Esophagus muscularis mucosa (tissue), 4 donors: ENCODE measurements at regions not wholly inside any gene's neighbourhood (a gene's known extent, or its start where the extent isn't known, plus 50 kb on each side); places are given as distances from the start of the nearest gene placed in this dataset.

Experiments
- EP300 ChIP-seq: sonication (generic); formaldehyde crosslinking; IDR thresholded peaks from one replicate; pipeline ENCODE4 v1.6.1; 2017; ENCODE audit warnings: antibody characterized with exemption
- POLR2A ChIP-seq: fragments of 450-650 bp; IDR thresholded peaks from one replicate; pipeline ENCODE4 v1.6.1; 2017; ENCODE audit warnings: antibody characterized with exemption, moderate library complexity, mild to moderate bottlenecking, low read depth
- POLR2AphosphoS5 ChIP-seq, 2 donors: sonication (generic); formaldehyde crosslinking; IDR thresholded peaks; one replicate each; pipeline ENCODE4 v1.6.1; 2017; ENCODE audit warnings: antibody characterized with exemption in 2 of 2
- TF ChIP-seq, protein P1 (sequence below), 3 experiments: fragments of 200-600 bp in 2 of 3; fragments of 450-650 bp in 1 of 3; sonication (generic) in 2 of 3; IDR thresholded peaks; one replicate each; pipeline ENCODE4 v1.5.1; 2017 to 2019; ENCODE audit warnings: antibody characterized with exemption in 3 of 3, mild to moderate bottlenecking in 2 of 3, moderate library complexity in 1 of 3

GRCh38 chr12:66819587-66819986 lies 140.7 kb upstream of the GRIP1 start:
- TF ChIP-seq POLR2AphosphoS5 (IDR thresholded peaks at IDR 0.05) (no peak), POLR2A (no peak), EP300 (no peak)
- TF ChIP-seq, protein P1, sequence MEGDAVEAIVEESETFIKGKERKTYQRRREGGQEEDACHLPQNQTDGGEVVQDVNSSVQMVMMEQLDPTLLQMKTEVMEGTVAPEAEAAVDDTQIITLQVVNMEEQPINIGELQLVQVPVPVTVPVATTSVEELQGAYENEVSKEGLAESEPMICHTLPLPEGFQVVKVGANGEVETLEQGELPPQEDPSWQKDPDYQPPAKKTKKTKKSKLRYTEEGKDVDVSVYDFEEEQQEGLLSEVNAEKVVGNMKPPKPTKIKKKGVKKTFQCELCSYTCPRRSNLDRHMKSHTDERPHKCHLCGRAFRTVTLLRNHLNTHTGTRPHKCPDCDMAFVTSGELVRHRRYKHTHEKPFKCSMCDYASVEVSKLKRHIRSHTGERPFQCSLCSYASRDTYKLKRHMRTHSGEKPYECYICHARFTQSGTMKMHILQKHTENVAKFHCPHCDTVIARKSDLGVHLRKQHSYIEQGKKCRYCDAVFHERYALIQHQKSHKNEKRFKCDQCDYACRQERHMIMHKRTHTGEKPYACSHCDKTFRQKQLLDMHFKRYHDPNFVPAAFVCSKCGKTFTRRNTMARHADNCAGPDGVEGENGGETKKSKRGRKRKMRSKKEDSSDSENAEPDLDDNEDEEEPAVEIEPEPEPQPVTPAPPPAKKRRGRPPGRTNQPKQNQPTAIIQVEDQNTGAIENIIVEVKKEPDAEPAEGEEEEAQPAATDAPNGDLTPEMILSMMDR (IDR thresholded peaks at IDR 0.05): no peak
